CMK (cell line): ENCODE measurements at regions not wholly inside any gene's neighbourhood (a gene's known extent, or its start where the extent isn't known, plus 50 kb on each side); places are given as distances from the start of the nearest gene placed in this dataset.

Source experiments
- DNase-seq: peaks from one replicate; pipeline ENCODE4 v3.0.0-alpha.2; 2010; ENCODE audit warnings: low read depth

- no peak for DNase-seq
These were observed 438.9 kb downstream of the ADRA2A start for GRCh38 chr10:111515706-111516105.

- no peak for DNase-seq
These were observed 439.3 kb downstream of the ADRA2A start for GRCh38 chr10:111516144-111516543.

- no peak for DNase-seq
These were observed 445.3 kb downstream of the ADRA2A start for GRCh38 chr10:111522141-111522540.

- DNase-seq, result no peak
These were observed 445.7 kb downstream of the ADRA2A start for GRCh38 chr10:111522551-111522950.

- no peak for DNase-seq
These were observed 446.2 kb downstream of the ADRA2A start for GRCh38 chr10:111523016-111523415.

- DNase-seq, result no peak
These were observed 447.3 kb downstream of the ADRA2A start for GRCh38 chr10:111524134-111524533.

- no peak for DNase-seq
These were observed 448.9 kb downstream of the ADRA2A start for GRCh38 chr10:111525696-111526095.

GRCh38 chr10:111531690-111532089 lies 454.9 kb downstream of the ADRA2A start:
- DNase-seq, result no peak

- DNase-seq, result no peak
These were observed 455.3 kb downstream of the ADRA2A start for GRCh38 chr10:111532139-111532538.

- DNase-seq, result no peak
These were observed 462.4 kb downstream of the ADRA2A start for GRCh38 chr10:111539246-111539645.

- no peak for DNase-seq
These were observed 467.0 kb downstream of the ADRA2A start for GRCh38 chr10:111543854-111544253.

GRCh38 chr10:111545861-111546605 lies 469.2 kb downstream of the ADRA2A start:
- no peak for DNase-seq

- DNase-seq, result no peak
These were observed 471.4 kb downstream of the ADRA2A start for GRCh38 chr10:111548084-111548726.

GRCh38 chr10:111551001-111551400 lies 474.2 kb downstream of the ADRA2A start:
- DNase-seq, result no peak

- DNase-seq, result no peak
These were observed 479.8 kb downstream of the ADRA2A start for GRCh38 chr10:111556666-111557065.

GRCh38 chr10:111558211-111558610 lies 481.4 kb downstream of the ADRA2A start:
- DNase-seq, result no peak

- DNase-seq, result no peak
These were observed 483.2 kb downstream of the ADRA2A start for GRCh38 chr10:111560027-111560426.

GRCh38 chr10:111561124-111561523 lies 484.3 kb downstream of the ADRA2A start:
- DNase-seq, result no peak

GRCh38 chr10:111565542-111565941 lies 488.7 kb downstream of the ADRA2A start:
- DNase-seq, result no peak

- no peak for DNase-seq
These were observed 501.2 kb downstream of the ADRA2A start for GRCh38 chr10:111578076-111578475.

- no peak for DNase-seq
These were observed 502.6 kb downstream of the ADRA2A start for GRCh38 chr10:111579473-111579872.

GRCh38 chr10:111590703-111591102 lies 513.9 kb downstream of the ADRA2A start:
- no peak for DNase-seq

- no peak for DNase-seq
These were observed 516.7 kb downstream of the ADRA2A start for GRCh38 chr10:111593578-111593977.

GRCh38 chr10:111595173-111595572 lies 518.3 kb downstream of the ADRA2A start:
- no peak for DNase-seq
